HG02885 (cell line): ENCODE measurements at regions not wholly inside any gene's neighbourhood (a gene's known extent, or its start where the extent isn't known, plus 50 kb on each side); places are given as distances from the start of the nearest gene placed in this dataset.

Experiments
- ATAC-seq: cut with Tn5 transposase; IDR thresholded peaks from one replicate; pipeline ENCODE4 v1.9.1; 2021; ENCODE audit warnings: mild to moderate bottlenecking; ENCODE audit not compliant: unreplicated experiment, poor library complexity

GRCh38 chr19:27775395-27775794 lies 1437.6 kb downstream of the UQCRFS1 start:
- no peak for ATAC-seq

GRCh38 chr19:27774827-27775226 lies 1438.1 kb downstream of the UQCRFS1 start:
- no peak for ATAC-seq

DNA sequence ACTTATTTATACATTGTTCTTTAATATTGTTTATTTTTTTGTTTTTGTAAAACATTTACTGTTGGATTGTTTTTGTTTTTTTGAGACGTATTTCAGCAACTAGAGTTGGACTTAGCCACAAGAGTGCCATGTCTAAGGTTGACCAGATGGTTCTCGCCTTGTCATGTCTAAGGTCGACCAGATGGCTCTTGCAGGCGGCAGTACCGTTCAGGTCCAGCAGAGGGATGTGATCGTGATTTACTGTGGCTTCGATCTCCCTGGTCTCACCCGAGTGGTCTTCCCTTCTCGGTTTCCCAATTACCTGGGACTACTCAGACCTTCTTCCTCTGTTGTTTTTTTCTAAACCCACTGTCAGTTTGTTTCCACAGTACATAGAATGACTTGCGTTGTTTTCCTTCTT lies 1438.6 kb downstream of the UQCRFS1 start:
- ATAC-seq = no peak

GRCh38 chr19:27773318-27774094 lies 1439.4 kb downstream of the UQCRFS1 start:
- ATAC-seq = no peak

- no peak for ATAC-seq
Measured at GRCh38 chr19:27772059-27772458, 1440.9 kb downstream of the UQCRFS1 start.

DNA sequence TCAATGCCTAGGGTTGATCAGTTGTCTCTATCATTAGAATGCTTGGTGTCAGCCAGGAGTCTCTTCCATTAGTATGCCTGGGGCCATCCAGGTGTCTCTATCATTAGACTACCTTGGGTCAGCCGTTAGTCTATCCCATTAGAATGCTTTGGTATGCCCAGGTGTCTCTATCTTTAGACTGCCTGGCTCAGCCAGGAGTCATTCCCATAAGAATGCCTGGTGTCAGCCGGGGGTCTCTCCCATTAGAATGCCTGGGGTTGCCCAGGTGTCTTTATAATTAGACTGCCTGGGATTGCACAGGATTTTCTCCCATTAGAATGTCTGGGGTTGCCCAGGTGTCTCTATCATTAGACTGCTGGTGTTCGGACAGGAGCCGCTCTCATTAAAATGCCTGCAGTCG lies 1442.9 kb downstream of the UQCRFS1 start:
- no peak for ATAC-seq

DNA sequence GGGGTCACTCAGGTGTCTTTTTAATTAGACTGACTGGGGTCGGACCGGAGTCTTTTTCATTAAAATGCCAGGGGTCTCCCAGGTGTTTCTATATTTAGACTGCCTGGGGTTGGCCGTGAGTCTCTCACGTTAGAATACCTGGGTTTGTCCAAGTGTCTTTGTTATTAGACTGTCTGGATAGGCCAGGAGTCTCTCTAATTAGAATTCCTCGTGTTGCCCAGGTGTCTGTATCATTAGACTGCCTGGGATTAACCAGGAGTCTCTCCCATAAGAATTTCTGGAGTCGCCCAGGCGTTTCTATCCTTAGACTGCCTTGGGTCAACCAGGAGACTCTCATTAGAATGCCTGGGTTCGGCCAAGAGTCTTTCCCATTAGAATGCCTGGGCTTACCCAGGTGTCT lies 1445.7 kb downstream of the UQCRFS1 start:
- ATAC-seq = no peak

GRCh38 chr19:27765912-27766725 lies 1446.8 kb downstream of the UQCRFS1 start:
- ATAC-seq = no peak

- ATAC-seq = no peak
Measured at GRCh38 chr19:27765397-27765796, 1447.6 kb downstream of the UQCRFS1 start.

DNA sequence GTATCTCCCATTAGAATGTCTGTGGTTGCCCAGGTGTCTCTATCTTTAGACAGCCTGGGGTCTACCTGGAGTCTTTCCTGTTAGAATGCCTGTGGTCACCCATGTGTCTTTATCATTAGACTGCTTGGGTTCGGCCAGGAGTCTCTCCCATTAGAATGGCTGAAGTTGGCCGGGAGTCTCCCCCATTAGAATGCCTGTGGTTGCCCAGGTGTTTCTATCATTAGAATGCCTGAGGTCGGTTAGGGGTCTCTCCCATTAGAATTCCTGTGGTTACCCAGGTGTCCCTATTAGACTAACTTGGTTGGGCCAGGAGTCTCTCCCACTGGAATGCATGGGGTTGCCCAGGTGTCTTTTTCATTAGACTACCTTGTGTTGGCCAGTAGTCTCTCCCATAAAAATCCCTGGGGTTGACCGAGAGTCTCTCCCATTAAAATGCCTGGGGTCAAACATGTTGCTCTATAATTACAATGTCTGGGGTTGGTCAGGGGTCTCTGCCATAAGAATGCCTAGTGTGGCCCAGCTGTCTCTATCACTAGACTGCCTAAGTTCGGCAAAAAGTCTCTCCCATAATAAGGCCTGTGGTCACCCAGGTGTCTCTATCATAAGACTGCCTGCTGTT lies 1448.7 kb downstream of the UQCRFS1 start:
- no peak for ATAC-seq

DNA sequence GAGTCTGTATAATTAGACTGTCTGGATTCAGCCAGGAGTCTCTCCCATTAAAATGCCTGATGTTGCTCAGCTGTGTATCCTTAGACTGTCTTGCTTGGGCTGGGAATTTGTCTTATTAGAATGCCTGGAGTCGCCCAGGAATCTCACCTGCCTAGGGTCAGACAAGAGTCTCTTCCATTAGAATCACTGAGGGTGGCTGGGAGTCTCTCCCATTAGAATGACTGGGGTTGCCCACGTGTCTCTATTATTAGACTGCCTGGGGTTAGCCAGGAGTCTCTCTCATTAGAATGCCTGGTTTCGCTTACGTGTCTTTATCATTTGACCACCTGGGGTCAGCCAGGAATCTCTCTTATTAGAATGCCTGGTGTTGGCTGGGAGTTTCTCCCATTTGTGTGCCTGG lies 1450.0 kb downstream of the UQCRFS1 start:
- ATAC-seq = no peak

DNA sequence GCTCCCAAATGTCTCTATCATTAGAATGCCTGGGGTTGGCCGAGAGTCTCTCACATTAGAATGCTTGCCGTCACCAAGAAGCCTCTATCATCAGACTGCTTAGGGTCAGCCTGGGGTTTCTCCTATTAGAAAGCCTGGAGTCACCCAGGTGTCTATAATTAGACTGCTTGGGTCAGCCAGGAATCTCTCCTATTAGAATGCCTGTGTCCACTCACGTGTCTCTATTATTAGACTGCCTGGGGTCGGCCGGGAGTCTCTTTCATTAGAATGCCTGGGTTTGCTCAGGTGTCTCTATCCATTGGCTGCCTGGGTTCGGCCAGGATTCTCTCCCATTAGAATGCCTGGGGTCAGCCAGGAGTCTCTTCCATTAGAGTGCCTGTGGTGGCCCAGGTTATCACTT lies 1453.1 kb downstream of the UQCRFS1 start:
- ATAC-seq = no peak

DNA sequence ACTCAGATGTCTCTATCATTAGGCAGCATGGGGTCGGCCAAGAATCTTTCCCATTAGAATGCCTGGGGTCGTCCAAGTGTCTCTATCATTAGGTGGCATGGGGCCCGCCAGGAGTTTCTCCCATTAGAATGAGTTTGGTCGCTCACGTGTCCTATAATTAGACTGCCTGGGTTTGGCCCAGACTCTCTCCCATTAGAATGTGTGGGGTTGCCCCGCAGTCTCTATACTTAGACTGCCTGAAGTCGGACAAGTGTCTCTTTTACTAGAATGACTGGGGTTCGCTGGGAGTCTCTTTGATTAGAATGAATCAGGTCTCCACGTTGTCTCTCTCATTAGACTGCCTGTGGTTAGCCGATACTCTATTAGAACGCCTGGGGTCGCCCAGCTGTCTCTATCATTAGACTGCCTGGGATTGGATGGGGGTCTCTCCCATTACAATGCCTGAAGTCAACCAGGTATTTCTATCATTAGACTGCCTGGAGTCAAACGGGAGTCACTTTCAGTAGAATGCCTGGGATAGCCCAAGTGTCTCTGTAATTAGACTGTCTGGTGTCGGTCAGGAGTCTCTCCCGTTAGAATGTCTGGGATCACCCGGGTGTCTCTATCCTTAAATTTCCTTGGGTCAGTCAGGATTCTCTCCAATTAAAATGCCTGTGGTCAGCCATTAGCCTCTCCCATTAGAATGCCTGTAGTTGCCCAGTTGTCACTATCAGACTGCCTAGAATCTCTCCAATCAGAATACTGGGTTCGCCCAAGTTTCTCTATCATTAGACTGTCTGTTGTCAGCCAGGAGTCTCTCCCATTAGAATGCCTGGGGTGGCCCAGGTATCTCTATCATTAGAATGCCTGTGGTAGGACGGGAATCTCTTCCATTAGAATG lies 1454.1 kb downstream of the UQCRFS1 start:
- no peak for ATAC-seq

- ATAC-seq = no peak
Measured at GRCh38 chr19:27754700-27755099, 1458.3 kb downstream of the UQCRFS1 start.

DNA sequence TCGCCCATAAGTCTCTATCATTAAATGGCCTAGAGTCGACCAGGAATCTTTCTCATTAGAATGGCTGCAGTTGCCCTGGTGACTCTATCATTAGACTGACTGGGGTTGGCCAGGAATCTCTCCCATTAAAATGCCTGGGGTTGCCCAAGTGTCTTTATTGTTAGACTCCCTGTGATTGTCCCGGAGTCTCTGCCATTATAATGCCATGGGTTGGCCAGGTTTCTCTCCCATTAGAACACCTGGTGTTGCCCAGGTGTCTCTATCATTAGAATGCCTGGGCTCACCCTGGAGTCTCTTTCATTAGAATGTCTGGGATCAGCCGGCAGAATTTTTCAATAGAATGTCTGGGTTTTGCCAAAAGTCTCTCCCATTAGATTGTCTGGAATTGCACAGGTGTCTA lies 1459.3 kb downstream of the UQCRFS1 start:
- ATAC-seq = no peak

DNA sequence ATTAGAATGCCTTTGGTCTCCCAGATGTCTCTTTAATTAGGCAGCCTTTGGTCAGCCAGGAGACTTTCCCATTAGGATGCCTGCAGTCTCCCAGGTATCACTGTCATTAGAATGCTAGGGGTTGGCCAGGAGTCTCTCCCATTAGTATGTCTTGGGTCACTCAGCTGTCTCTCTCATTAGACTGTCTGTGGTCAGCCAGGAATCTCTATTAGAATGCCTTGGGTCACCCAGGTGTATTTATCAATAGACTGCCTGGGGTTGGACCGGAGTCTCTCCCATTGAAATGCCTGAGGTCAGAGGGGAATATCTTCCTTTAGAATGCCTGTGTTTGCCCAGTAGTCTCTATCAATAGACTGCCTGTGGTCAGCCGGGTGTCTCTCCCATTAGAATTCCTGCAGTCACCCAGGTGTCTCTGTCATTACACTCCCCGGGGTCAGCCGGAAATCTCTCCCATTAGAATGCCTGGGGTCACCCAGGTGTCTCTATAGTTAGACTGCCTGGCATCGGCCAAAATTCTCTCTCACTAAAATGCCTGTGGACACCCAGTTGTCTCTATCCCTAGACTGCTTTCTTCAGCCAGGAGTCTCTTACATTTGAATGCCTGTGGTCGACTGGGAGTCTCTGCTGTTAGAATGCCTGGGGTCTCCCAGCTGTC lies 1460.3 kb downstream of the UQCRFS1 start:
- no peak for ATAC-seq

DNA sequence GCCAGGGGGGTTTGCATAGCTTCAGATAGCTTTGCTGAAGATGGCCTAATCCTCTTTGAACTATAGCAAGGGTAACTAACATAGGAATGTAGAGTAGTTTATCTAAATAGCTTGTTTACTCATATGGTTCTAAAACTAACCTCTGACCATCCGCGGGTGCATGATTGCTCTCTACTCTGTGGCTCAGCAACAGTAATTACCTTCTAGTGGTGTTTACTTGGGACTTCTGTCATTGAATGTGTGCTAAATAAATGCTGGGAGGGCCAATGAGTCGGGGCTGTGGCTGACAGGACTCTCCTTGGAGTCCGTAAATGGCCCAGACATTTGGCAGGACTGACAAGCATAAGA lies 1461.9 kb downstream of the UQCRFS1 start:
- ATAC-seq = no peak

DNA sequence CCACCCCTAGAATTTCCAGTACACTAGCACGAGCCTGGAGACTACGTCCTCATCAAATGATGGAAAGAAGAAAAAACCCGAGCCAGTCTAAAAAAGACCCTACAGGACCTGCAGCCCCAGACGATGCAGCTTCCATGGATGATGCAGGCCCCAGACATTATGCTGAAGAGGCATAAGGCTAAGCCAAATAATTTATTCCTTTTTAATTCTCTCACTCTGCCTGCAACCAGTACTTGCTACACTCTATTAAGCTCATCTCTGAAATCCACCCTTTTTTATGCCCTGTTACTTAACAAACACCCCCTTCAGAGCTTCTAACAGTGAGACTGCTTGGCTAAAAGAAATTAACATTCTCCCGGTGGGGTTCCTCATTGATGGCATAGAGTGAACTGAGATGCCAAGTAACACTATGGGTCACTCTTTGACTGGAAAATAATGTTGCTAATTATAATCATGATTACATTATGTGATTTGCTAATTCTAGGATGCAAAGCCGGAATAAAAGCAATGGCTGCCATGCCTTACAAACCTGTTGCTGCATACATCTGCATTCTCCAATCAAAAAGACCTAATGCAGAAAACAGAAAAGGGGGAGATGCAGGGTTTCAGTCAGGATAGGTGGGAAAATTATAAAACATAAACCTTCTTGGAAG lies 1462.4 kb downstream of the UQCRFS1 start:
- no peak for ATAC-seq

DNA sequence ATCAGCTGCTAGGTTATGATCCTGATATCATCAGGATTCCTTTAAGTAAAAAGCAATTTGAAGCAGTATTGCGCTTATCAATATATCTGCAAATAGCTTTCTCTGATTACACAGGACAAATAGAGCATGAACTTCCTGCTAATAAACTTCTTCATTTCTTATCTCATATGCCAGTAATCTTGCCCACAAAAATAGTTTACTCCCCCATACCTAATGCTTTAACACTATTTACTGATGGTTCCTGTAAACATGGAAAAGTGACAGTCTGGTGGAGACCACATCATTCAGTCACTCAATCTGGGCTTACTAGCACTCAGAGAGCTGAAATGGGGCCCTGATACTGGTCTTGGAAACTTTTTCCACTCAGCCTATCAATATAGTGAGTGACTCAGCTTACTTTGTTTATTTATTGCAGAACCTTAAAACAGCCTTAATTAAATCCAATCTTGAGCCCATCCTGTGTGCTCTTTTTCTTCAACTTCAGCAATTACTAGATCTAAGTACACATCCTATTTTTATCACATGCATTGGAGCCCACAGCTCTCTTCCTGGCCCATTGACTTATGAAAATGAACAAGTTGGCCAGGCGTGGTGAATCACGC lies 1464.3 kb downstream of the UQCRFS1 start:
- no peak for ATAC-seq
